ENCODE measurements at regions not wholly inside any gene's neighbourhood (a gene's known extent, or its start where the extent isn't known, plus 50 kb on each side); places are given as distances from the start of the nearest gene placed in this dataset.

DNA sequence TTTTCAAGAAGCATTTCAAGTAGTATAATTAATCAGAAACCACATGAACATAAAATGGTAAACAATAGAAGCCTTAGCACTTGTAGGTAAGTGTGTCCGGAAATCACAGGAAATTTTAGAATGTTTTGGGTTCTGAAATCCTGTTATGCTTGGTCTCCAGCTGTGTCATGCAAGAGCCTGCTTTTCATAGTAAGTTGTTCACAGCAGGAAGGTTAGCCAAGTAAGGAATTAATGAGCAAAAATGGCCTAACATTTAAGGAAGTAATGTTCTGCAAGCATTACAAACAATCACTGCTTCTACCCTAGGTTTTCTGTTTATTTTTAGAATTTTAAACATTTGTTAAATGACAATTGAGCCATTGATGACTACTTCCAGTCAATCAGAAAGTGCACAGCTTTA, 669.5 kb downstream of the SLCO4C1 start:
- Histone ChIP-seq H3K9ac (ENCODE audit: low read length) (no peak overlapping the region), H3F3A (ENCODE audit: insufficient read depth, low read length) (no peaks in the 10 kb centered on the region), H3K9me3 (ENCODE audit: low read length) (no peaks in the 10 kb centered on the region), H3K79me2 (ENCODE audit: insufficient read depth, low read length) (no peaks in the 10 kb centered on the region), H3K4me3 (ENCODE audit: low read depth, low read length, poor library complexity, severe bottlenecking) (no peak overlapping the region), H3K27ac (ENCODE audit: low read depth, low read length, poor library complexity, severe bottlenecking) (no peak overlapping the region), H3K9me2 (ENCODE audit: low read depth, low read length) (no peaks in the 10 kb centered on the region), H3K36me3 (ENCODE audit: insufficient read depth, low read length) (no peaks in the 10 kb centered on the region), H3K4me2 (ENCODE audit: low read length) (no peak overlapping the region), H3K4me1 (ENCODE audit: insufficient read depth, low read length, severe bottlenecking) (no peaks in the 10 kb centered on the region), H2AFZ (ENCODE audit: low read length) (no peak overlapping the region), H3K27me3 (ENCODE audit: insufficient read depth, low read length) (no peaks in the 10 kb centered on the region), H4K20me1 (ENCODE audit: insufficient read depth, low read length) (no peaks in the 10 kb centered on the region)
- TF ChIP-seq EZH2 (IDR thresholded peaks at IDR 0.05; ENCODE audit: borderline replicate concordance, low read length): no peak
- TF ChIP-seq, protein P1, sequence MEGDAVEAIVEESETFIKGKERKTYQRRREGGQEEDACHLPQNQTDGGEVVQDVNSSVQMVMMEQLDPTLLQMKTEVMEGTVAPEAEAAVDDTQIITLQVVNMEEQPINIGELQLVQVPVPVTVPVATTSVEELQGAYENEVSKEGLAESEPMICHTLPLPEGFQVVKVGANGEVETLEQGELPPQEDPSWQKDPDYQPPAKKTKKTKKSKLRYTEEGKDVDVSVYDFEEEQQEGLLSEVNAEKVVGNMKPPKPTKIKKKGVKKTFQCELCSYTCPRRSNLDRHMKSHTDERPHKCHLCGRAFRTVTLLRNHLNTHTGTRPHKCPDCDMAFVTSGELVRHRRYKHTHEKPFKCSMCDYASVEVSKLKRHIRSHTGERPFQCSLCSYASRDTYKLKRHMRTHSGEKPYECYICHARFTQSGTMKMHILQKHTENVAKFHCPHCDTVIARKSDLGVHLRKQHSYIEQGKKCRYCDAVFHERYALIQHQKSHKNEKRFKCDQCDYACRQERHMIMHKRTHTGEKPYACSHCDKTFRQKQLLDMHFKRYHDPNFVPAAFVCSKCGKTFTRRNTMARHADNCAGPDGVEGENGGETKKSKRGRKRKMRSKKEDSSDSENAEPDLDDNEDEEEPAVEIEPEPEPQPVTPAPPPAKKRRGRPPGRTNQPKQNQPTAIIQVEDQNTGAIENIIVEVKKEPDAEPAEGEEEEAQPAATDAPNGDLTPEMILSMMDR (IDR thresholded peaks at IDR 0.05; ENCODE audit: low read length): no peak

DNA sequence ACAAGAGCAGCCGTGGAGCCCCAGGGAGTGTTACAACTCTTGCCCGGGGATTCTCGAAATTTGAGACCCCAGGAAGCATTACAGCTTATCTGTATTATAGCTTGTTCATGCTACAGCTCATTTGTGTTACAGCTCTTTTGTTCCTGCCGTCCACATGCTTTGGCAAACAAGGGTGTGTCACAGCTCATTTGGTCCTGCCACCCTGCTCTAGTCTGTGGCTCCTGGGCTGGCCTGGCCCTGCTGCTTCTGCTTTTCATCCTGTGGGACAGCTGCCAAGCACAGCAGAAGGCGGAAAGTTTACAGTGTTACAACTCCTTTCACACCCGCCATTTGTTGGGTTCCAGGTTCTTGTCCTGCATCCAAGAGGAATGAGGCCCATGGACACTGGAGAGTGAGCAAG, 685.0 kb downstream of the SLCO4C1 start:
- Histone ChIP-seq H3K4me2 (ENCODE audit: low read length) (no peak overlapping the region), H3F3A (ENCODE audit: insufficient read depth, low read length) (no peaks in the 10 kb centered on the region), H3K79me2 (ENCODE audit: insufficient read depth, low read length) (no peaks in the 10 kb centered on the region), H3K27ac (ENCODE audit: low read depth, low read length, poor library complexity, severe bottlenecking) (no peak overlapping the region), H3K36me3 (ENCODE audit: insufficient read depth, low read length) (no peaks in the 10 kb centered on the region), H3K27me3 (ENCODE audit: insufficient read depth, low read length) (no peaks in the 10 kb centered on the region), H3K9me2 (ENCODE audit: low read depth, low read length) (no peaks in the 10 kb centered on the region), H3K9ac (ENCODE audit: low read length) (no peak overlapping the region), H3K4me3 (ENCODE audit: low read depth, low read length, poor library complexity, severe bottlenecking) (no peak overlapping the region), H3K9me3 (ENCODE audit: low read length) (no peaks in the 10 kb centered on the region), H3K4me1 (ENCODE audit: insufficient read depth, low read length, severe bottlenecking) (no peaks in the 10 kb centered on the region), H2AFZ (ENCODE audit: low read length) (no peak overlapping the region), H4K20me1 (ENCODE audit: insufficient read depth, low read length) (no peaks in the 10 kb centered on the region)
- TF ChIP-seq, protein P1 (IDR thresholded peaks at IDR 0.05; ENCODE audit: low read length): no peak
- TF ChIP-seq EZH2 (IDR thresholded peaks at IDR 0.05; ENCODE audit: borderline replicate concordance, low read length): no peak

DNA sequence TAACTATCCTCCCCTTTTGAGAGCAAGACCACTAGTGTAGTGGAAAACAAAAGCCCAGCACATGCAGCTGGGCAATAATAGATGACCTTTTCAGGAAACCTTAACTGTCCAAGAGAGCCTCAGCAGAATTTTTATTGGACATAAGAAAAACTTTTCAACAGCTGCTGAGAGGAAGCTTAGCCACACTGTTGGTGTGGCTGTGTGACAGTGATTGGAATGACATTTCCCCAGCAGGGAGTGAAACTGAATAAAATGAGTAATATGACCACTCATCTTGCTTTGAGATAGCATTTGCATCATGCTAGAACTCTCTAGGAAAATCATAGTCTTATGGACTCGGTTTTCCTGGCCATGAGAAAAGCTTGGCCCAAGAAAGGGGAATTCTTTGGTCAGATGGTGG, 687.8 kb downstream of the SLCO4C1 start:
- Histone ChIP-seq H2AFZ (ENCODE audit: low read length) (no peak overlapping the region), H3K79me2 (ENCODE audit: insufficient read depth, low read length) (no peaks in the 10 kb centered on the region), H3K9ac (ENCODE audit: low read length) (no peak overlapping the region), H3F3A (ENCODE audit: insufficient read depth, low read length) (no peaks in the 10 kb centered on the region), H4K20me1 (ENCODE audit: insufficient read depth, low read length) (no peaks in the 10 kb centered on the region), H3K36me3 (ENCODE audit: insufficient read depth, low read length) (no peaks in the 10 kb centered on the region), H3K9me3 (ENCODE audit: low read length) (no peaks in the 10 kb centered on the region), H3K4me2 (ENCODE audit: low read length) (no peak overlapping the region), H3K4me1 (ENCODE audit: insufficient read depth, low read length, severe bottlenecking) (no peaks in the 10 kb centered on the region), H3K27ac (ENCODE audit: low read depth, low read length, poor library complexity, severe bottlenecking) (no peak overlapping the region), H3K4me3 (ENCODE audit: low read depth, low read length, poor library complexity, severe bottlenecking) (no peak overlapping the region), H3K9me2 (ENCODE audit: low read depth, low read length) (no peaks in the 10 kb centered on the region), H3K27me3 (ENCODE audit: insufficient read depth, low read length) (no peaks in the 10 kb centered on the region)
- TF ChIP-seq, protein P1 (IDR thresholded peaks at IDR 0.05; ENCODE audit: low read length): no peak
- no peak for TF ChIP-seq EZH2 (IDR thresholded peaks at IDR 0.05; ENCODE audit: borderline replicate concordance, low read length)
